Gastroesophageal sphincter (tissue), 3 donors: ENCODE measurements at regions not wholly inside any gene's neighbourhood (a gene's known extent, or its start where the extent isn't known, plus 50 kb on each side); places are given as distances from the start of the nearest gene placed in this dataset.

Source experiments
- CTCF ChIP-seq, 4 experiments: fragments of 200-600 bp in 2 of 4; fragments of 450-650 bp in 2 of 4; sonication (generic) in 1 of 4; IDR thresholded peaks; one replicate each; pipeline ENCODE4 v1.5.1; 2017 to 2019; ENCODE audit warnings: antibody characterized with exemption in 4 of 4, mild to moderate bottlenecking in 2 of 4, moderate library complexity in 2 of 4
- EP300 ChIP-seq: sonication (generic); formaldehyde crosslinking; IDR thresholded peaks from one replicate; pipeline ENCODE4 v1.6.1; 2017; ENCODE audit warnings: antibody characterized with exemption, mild to moderate bottlenecking
- POLR2A ChIP-seq, 2 donors: fragments of 450-650 bp; IDR thresholded peaks; one replicate each; pipeline ENCODE4 v1.6.1; 2017; ENCODE audit warnings: antibody characterized with exemption in 2 of 2, mild to moderate bottlenecking in 2 of 2, moderate library complexity in 1 of 2

- TF ChIP-seq CTCF (IDR thresholded peaks at IDR 0.05): no peak
- no peak for TF ChIP-seq POLR2A (IDR thresholded peaks at IDR 0.05)
- TF ChIP-seq EP300: no peak
Observed at GRCh38 chr3:182460303-182460702, 333.0 kb upstream of the ATP11B start.
